ENCODE measurements at regions not wholly inside any gene's neighbourhood (a gene's known extent, or its start where the extent isn't known, plus 50 kb on each side); places are given as distances from the start of the nearest gene placed in this dataset.

- no peak for DNase-seq (ENCODE audit: low read depth in 2 of 2)
Observed at GRCh38 chrY:19354857-19355173, 389.7 kb downstream of the KDM5D start.

GRCh38 chrY:19354061-19354856 is 390.3 kb downstream of the KDM5D start:
- DNase-seq (ENCODE audit: low read depth in 2 of 2) = no peak

DNA sequence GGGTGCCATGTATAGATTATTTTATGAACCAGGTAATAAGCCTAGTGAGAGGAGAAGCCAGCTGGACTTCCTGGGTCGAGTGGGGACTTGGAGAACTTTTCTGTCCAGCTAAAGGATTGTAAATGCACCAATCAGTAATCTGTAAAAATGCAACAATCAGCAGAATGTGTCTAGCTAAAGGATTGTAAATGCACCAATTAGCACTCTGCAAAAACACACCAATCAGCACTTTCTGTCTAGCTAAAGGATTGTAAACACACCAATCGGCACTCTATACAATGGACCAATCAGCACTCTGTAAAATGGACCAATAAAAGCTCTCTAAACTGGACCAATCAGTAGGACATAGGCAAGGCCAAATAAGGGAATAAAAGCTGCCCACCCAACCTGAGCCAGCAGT is 392.9 kb downstream of the KDM5D start:
- no peak for DNase-seq (ENCODE audit: low read depth in 2 of 2)

GRCh38 chrY:19321701-19322100 is 422.8 kb downstream of the KDM5D start:
- no peak for DNase-seq (ENCODE audit: low read depth in 2 of 2)

- no peak for DNase-seq (ENCODE audit: low read depth in 2 of 2)
Observed at GRCh38 chrY:19319135-19319534, 425.4 kb downstream of the KDM5D start.

DNA sequence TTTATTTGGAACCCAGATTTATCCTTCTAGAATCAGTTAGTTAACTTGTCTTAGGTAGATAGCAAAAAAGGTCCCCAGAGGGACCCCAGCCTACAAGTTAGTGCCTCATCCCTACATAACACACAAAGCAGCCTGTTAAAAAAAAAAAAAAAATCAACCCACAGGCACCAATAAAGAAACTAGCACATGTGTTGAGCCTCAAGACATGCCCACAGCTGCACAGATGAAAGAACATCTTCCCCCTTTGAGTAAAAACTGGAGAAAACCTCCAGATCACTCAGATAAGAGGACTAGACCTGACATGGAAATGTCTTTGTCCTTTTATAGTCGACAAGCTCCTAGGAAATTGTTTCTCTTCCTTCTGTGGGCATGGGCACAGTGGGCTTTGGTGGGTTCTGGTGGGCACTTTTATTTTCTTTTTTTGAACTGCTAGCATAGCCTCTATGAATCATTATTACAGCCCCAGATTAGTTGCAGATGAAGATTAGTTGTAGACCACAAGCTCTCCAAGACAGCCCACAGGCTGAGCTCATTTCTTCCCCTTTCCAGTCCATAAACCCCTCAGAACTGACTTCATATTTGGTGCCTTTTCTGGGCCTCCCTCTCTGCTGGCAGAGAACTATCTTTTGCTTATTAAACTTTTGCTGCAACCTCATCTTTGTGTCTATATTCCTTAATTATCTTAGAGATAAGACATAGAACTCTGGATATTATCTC is 427.1 kb downstream of the KDM5D start:
- no peak for DNase-seq (ENCODE audit: low read depth in 2 of 2)

DNA sequence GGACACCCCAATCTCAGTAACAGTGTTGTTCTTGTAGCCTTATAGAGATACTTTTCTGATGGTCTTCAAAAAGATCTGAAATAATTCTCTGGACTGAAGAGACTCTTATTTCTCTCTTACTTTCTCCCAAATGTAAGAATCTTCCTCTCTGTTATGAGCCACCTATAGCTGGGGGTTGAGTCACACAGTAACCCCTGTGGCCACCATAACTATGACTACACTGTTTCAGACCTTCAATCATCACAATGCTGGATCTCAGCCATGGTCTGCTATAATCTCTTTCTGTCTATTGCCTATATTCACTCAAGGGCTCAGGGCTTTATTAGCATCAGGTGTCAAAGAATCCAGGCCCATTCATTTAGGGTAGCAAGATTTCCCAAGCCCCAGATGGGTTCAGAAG is 436.9 kb downstream of the KDM5D start:
- no peak for DNase-seq (ENCODE audit: low read depth in 2 of 2)

GRCh38 chrY:19303136-19303535 is 441.4 kb downstream of the KDM5D start:
- no peak for DNase-seq (ENCODE audit: low read depth in 2 of 2)

DNA sequence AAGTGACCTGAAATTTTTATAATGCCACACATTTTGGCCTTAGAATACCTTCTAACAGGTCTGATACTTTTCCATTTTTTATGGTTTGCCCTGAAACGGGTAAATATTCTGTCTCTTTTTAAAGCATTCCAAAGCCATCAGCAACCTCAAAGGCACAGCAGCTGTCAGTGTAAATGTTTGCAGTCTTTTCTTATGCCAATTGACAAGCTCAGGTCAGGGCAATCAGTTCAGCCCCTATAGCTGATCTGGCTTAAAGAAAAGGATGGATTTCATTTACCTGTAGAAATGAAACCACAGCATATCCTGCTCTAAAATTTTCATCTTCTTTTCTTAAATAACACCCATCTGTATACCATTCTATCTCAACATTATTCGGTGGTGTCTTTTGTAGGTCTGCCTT is 453.6 kb downstream of the KDM5D start:
- DNase-seq (ENCODE audit: low read depth in 2 of 2) = no peak

GRCh38 chrY:19274076-19274475 is 470.4 kb downstream of the KDM5D start:
- no peak for DNase-seq (ENCODE audit: low read depth in 2 of 2)

GRCh38 chrY:19268331-19268730 is 476.2 kb downstream of the KDM5D start:
- DNase-seq (ENCODE audit: low read depth in 2 of 2) = no peak

- no peak for DNase-seq (ENCODE audit: low read depth in 2 of 2)
Observed at GRCh38 chrY:19265404-19265803, 479.1 kb downstream of the KDM5D start.

DNA sequence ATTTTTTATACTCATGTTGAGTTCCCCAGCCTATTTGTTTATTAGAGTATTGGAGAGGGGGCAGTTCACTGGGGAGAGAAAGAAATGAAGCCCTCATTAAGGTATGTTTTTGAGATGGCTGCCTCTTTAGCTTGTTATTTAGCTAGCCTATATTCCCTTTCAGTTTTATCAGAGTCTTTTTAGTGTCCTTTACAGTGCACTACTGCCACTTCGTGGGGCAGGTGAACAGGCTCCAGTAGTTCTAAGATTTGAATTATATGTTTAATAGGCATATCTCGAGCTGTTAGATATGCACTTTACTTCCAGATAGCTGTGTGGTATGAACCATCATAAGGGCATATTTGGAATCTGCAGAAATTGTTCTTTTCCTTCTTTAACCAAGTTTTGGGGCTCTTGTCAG is 482.2 kb downstream of the KDM5D start:
- DNase-seq (ENCODE audit: low read depth in 2 of 2) = no peak

DNA sequence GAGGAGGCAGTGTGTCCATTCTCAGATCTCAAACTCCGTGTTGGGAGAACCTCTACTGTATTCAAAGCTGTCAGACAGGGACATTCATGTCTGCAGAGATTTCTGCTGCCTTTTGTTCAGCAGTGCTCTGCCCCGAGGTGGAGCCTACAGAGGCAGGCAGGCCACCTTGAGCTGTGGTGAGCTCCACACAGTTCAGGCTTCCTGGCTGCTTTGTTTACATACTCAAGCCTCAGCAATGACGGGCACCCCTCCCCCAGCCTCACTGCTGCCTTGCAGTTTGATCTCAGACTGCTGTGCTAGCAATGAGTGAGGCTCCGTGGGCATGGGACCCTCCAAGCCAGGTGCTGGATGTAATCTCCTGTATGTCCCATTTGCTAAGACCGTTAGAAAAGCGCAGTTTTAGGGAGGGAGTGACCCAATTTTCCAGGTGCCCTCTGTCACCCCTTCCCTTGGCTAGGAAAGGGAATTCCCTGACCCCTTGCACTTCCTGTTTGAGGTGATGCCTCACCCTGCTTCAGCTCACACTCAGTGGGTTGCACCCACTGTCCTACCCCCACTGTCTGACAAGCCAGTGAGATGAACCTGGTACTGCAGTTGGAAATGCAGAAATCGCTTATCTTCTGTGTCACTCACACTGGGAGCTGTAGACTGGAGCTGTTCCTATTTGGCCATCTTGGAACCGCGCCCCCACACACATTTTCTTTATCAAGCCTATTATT is 458.9 kb upstream of the HSFY2 start:
- peak in 1 of 2 donors; percentile 0 for DNase-seq (ENCODE audit: low read depth in 2 of 2)

DNA sequence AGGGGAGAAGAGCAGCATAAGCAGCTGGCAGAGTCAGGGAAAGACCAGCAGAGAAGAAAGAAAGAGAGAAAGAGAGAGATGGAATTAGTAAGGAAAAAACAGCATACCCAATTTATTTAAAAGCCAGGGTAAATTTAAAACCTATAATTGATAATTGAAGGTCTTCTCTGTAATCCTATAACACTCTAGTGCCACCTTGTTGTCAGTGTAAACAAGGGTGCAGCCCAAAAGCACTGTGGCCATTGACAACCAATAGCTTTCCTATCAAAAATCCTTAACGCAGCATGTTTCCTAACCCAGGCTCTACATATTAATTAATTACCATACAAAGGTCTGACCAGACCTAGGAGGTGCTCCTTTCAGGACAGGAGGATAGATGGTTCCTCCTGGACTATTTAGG is 447.2 kb upstream of the HSFY2 start:
- no peak for DNase-seq (ENCODE audit: low read depth in 2 of 2)

- no peak for DNase-seq (ENCODE audit: low read depth in 2 of 2)
Observed at GRCh38 chrY:19208915-19209314, 435.4 kb upstream of the HSFY2 start.

GRCh38 chrY:19207048-19207447 is 433.5 kb upstream of the HSFY2 start:
- no peak for DNase-seq (ENCODE audit: low read depth in 2 of 2)

GRCh38 chrY:19180824-19181223 is 407.3 kb upstream of the HSFY2 start:
- DNase-seq (ENCODE audit: low read depth in 2 of 2) = no peak

- DNase-seq (ENCODE audit: low read depth in 2 of 2) = no peak
Observed at GRCh38 chrY:19168202-19168565, 394.6 kb upstream of the HSFY2 start.

- DNase-seq (ENCODE audit: low read depth in 2 of 2) = no peak
Observed at GRCh38 chrY:19167319-19168201, 394.0 kb upstream of the HSFY2 start.

GRCh38 chrY:19148783-19149182 is 375.2 kb upstream of the HSFY2 start:
- no peak for DNase-seq (ENCODE audit: low read depth in 2 of 2)

GRCh38 chrY:19146296-19146695 is 372.8 kb upstream of the HSFY2 start:
- DNase-seq (ENCODE audit: low read depth in 2 of 2) = no peak

Measured in stimulated activated CD4-positive, alpha-beta T cell treated with anti-CD3 and anti-CD28 coated beads, Interleukin-15, amount 100 ng/mL, for 48 hours (primary cell).